ENCODE measurements at regions not wholly inside any gene's neighbourhood (a gene's known extent, or its start where the extent isn't known, plus 50 kb on each side); places are given as distances from the start of the nearest gene placed in this dataset.

GRCh38 chr11:121833970-121834369, 282.0 kb downstream of the BLID start:
- TF ChIP-seq CTCF (IDR thresholded peaks at IDR 0.05; ENCODE audit: low read length) = no peak
- no peak for TF ChIP-seq EZH2 (optimal IDR thresholded peaks at IDR 0.05; ENCODE audit: low read depth, low read length)
- no peak for TF ChIP-seq EZH2phosphoT487 (IDR thresholded peaks at IDR 0.05; ENCODE audit: low read length)
